Fibroblast of skin of right quadriceps (primary cell): ENCODE measurements at regions not wholly inside any gene's neighbourhood (a gene's known extent, or its start where the extent isn't known, plus 50 kb on each side); places are given as distances from the start of the nearest gene placed in this dataset.

Source experiments
- DNase-seq: peaks from one replicate; pipeline ENCODE4 v3.0.0-alpha.2; 2013

- no peak for DNase-seq
Observed at GRCh38 chr2:118557016-118557415, 290.4 kb downstream of the EN1 start.

DNA sequence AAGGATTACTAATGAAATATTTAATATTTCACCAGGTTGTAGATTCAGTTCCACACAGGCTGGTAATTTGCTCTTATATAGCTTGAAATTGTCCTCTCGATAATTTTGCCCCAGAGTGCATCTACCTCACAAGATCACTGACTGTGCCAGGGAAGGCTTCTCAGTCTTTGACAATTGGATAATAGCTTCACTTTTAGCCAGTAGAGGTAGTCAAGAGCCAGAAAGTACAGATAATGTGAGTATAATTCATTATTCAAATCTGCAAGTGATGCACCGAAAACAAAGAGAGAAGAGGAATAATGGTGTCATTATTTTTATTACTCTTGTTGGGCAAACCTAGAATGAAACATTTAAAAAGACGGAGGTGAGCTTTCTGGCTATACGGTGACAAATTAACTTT lies 292.8 kb downstream of the EN1 start:
- DNase-seq: peak; percentile 13

DNA sequence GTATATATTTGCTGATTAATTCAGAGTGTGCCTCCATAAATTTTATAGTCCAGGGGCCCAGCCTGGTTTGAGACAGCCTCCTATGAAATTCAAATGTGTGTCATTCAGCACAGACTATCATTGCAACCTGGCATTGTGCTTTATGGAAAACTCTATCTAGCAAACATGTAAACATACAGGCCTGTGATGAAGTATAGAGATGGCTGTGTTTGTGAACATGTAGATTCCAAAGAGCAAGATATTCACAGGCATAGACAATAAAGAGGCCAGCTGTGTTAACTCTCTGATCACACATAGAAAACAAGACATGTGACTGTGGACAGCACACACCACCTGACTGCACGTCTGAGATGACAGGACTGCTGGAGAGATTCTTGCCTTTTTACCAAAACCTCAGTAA lies 297.9 kb downstream of the EN1 start:
- DNase-seq: no peak

DNA sequence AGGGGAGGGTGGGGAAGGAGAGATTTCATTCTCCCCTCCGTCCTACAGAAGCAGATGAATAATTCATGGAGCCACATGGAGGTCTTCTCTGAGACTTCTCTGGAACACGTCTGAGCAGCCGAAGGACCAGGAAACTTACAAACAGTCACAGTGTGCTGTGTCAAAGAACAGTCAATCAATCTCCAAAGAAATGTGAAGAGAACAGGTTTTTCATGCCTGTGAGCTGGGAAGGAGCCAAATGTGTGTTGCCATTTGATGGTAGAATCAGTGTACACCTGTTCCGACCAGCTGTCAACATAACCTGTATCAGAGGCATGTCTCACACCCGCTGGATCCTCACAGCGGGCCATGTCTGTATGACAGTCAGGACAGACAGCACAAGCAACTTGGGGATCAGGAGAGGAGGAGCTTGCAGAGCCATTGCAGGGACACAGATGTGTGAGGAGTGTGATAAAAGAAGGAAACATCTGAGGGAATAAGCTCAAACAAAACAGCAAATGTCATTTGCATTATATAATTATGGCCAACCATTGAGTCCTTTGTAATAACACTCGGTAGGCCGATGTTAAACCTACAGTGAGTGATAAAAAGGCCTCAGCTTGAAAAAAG lies 298.5 kb downstream of the EN1 start:
- DNase-seq: no peak

DNA sequence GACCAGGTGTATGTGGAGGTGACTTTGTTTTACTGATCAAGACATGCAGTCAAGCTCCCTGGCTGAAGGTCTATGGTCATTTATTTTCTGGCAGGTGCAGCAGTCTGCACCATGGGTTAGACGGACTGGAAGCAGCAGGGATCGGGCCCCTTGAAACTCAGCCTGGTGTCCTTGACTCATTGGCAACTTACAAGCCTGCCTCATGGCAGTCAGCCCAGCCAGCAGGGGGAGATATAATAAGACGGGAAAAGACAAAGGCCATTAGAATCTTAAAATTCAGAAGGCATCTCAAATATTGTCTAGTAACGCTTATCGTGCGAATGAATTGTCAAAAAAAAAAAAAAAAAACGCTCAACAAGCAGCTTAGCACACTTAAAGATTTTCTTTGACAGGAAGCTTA lies 308.2 kb downstream of the EN1 start:
- peak; percentile 28 for DNase-seq

DNA sequence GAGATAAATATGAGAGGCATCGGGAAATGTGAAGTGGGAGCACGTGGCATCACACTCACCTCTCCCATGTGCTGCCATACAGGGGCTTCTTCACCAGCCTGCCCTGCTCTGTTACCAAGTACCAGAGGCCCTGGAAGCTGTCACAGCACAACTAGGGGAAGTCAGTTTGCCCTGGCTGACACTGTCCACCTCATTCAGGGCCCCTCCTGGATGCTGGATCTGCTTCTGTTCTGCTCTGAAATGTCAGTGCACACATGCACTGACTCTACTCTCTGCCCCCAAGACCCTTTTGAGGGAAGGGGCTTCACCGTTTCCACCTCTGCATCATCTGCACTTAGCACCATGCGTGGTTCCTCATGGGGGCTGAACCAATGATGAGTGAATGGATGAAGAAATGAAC lies 311.1 kb downstream of the EN1 start:
- no peak for DNase-seq

GRCh38 chr2:118535818-118536212 lies 311.6 kb downstream of the EN1 start:
- no peak for DNase-seq

GRCh38 chr2:118535171-118535817 lies 312.2 kb downstream of the EN1 start:
- DNase-seq: no peak

- DNase-seq: peak; percentile 88
Observed at GRCh38 chr2:118530976-118531375, 316.5 kb downstream of the EN1 start.

GRCh38 chr2:118529908-118530599 lies 317.4 kb downstream of the EN1 start:
- no peak for DNase-seq

- DNase-seq: peak; percentile 4
Observed at GRCh38 chr2:118527571-118527970, 319.9 kb downstream of the EN1 start.

GRCh38 chr2:118525346-118525745 lies 322.1 kb downstream of the EN1 start:
- no peak for DNase-seq

- no peak for DNase-seq
Observed at GRCh38 chr2:118524911-118525310, 322.5 kb downstream of the EN1 start.

GRCh38 chr2:118523761-118524160 lies 323.7 kb downstream of the EN1 start:
- DNase-seq: no peak

- no peak for DNase-seq
Observed at GRCh38 chr2:118521960-118522359, 325.5 kb downstream of the EN1 start.

DNA sequence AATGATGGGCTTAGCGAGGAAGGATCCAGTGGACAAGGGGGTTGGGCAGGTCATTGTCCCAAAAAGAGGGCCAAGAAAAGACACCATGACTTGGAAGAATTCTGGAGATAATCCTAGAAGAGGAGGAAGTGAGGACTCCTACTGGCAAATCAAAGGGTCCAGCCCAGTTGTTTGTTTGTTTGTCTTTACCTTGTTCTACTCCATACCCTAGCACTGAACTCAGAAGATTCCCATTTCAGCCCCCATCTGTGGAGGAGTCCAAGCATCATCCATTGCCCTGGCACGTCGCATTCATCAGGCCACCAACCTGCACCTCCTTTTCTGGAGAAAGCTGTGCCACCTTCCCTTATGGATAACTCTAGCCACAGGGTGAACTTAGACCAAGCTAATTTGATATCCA lies 326.2 kb downstream of the EN1 start:
- DNase-seq: no peak

DNA sequence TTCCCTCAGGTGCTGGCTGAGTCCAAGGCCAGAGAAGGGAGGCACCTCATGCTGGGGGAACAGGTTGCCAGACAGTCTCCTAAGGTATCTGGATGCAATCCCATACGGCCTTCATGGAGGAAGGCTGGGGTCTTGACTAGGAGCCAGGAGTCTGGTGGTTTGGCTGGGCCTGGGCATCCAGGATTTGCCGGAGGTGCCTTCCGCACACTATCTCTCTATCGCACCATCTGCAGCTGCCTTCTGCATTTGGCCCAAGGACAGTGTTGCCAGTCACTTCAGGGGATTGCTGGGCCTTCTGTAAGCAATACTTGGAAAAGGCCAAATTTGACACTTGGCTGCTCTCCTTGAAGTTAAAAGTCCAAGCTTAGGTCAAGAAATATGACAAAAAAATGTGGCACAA lies 327.2 kb downstream of the EN1 start:
- DNase-seq: no peak

- DNase-seq: no peak
Observed at GRCh38 chr2:118519511-118519910, 327.9 kb downstream of the EN1 start.

- no peak for DNase-seq
Observed at GRCh38 chr2:118510807-118511206, 336.6 kb downstream of the EN1 start.

- no peak for DNase-seq
Observed at GRCh38 chr2:118509319-118510004, 338.0 kb downstream of the EN1 start.

DNA sequence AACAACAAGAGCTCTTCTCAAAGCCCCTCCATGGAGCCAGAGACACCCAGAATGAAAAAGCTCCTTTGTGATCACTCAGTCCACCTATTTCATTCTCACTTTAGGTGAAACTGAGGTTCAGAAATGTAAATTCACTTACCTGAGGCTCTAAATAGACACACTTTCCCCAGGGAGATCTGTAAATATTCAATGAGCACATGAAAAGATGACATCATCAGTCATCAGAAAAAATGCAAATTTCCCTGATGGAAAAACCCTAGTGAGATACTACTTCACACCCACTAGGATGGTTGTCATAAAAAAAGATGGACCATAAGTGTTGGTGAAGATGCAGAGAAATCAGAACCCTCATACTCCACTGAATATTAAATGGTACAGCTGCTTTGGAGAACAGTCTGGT lies 339.2 kb downstream of the EN1 start:
- no peak for DNase-seq

- DNase-seq: no peak
Observed at GRCh38 chr2:118505436-118505835, 342.0 kb downstream of the EN1 start.

DNA sequence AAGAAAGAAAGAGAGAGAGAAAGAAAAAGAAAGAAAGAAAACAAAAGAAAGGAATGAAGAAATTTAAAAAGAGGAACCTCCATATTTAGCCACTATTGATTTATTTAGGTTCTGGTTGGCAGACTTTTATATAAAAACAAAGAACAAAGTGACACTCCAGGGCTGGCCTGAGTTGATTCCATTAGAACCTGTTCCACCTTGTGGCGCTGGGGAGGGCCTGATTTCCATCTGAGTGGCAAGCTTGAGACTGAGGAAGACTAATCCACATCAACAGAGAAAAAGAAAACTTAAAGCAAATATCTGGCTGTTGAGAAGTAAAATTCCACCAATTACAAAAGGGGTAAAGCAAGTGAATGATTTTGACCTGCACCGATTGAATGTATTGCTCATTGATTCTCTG lies 345.3 kb downstream of the EN1 start:
- DNase-seq: no peak

DNA sequence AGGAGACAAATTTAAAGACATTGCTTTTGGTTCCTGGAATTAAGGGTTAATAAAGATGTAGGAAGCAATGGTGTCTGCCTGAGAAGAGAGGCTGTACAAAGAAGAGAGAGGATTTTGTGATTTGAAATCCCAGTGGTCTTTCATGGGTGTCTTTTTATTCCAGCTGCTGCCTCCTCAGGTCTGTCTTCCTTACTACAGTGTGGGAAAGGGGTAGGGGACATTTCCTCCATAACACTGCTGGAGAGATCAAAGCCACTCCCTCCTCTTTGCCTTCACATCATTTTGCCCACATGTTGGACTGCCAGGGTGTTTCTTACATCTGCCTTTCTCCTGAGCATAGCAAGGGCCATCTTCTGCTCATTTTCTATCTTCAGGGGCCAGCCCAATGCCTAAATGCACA lies 348.5 kb downstream of the EN1 start:
- DNase-seq: no peak
